ENCODE measurements at regions not wholly inside any gene's neighbourhood (a gene's known extent, or its start where the extent isn't known, plus 50 kb on each side); places are given as distances from the start of the nearest gene placed in this dataset.

- no peak overlapping the region for H3K27ac Mint-ChIP-seq
- no peaks in the 10 kb centered on the region for H3K27me3 Mint-ChIP-seq
- H3K9me3 Mint-ChIP-seq, result peaks cover 2% of the 10 kb centered on the region
- no peak for DNase-seq
- ATAC-seq (ENCODE audit: low read depth), result no peak
- no peak overlapping the region for H3K4me3 Mint-ChIP-seq
- no peaks in the 10 kb centered on the region for H3K4me1 Mint-ChIP-seq
- POLR2A ChIA-PET, result no interaction called here
- no peaks in the 10 kb centered on the region for H3K36me3 Mint-ChIP-seq
Measured at GRCh38 chr12:42953021-42953420, 363.5 kb upstream of the PRICKLE1 start.

DNA sequence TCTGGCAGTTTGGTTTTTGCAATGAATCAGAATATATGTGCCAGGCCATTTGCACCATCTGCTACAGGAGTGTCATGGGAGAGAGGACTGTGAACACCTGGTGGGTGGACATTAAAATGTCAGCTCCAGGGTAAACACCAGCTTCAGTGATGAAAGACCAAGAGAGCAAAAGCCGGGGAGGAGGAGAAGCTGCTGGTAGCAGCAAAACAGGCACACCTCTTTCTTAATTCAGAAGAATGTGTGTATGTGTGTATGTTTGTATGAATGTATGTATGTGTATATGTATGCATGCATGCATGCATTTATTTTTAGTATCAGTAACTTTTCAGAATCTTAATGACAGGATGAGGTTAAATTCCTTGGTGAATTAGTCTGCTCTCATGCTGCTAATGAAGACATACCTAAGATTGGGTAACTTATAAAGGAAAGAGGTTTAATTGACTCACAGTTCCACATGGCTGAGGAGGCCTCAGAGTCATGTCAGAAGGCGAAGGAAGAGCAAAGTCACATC is 357.4 kb upstream of the PRICKLE1 start:
- no peak for DNase-seq
- H3K27me3 Mint-ChIP-seq, result no peaks in the 10 kb centered on the region
- H3K27ac Mint-ChIP-seq, result no peak overlapping the region
- POLR2A ChIA-PET, result no interaction called here
- H3K36me3 Mint-ChIP-seq, result no peaks in the 10 kb centered on the region
- H3K9me3 Mint-ChIP-seq, result peaks cover 7% of the 10 kb centered on the region
- no peaks in the 10 kb centered on the region for H3K4me1 Mint-ChIP-seq
- no peak overlapping the region for H3K4me3 Mint-ChIP-seq
- no peak for ATAC-seq (ENCODE audit: low read depth)

- no peaks in the 10 kb centered on the region for H3K4me1 Mint-ChIP-seq
- H3K4me3 Mint-ChIP-seq, result no peak overlapping the region
- H3K27me3 Mint-ChIP-seq, result no peaks in the 10 kb centered on the region
- ATAC-seq (ENCODE audit: low read depth) (no peak), DNase-seq (no peak)
- POLR2A ChIA-PET, result no interaction called here
- H3K9me3 Mint-ChIP-seq, result peaks cover 9% of the 10 kb centered on the region
- no peak overlapping the region for H3K27ac Mint-ChIP-seq
- H3K36me3 Mint-ChIP-seq, result no peaks in the 10 kb centered on the region
Measured at GRCh38 chr12:42945927-42946326, 356.4 kb upstream of the PRICKLE1 start.

DNA sequence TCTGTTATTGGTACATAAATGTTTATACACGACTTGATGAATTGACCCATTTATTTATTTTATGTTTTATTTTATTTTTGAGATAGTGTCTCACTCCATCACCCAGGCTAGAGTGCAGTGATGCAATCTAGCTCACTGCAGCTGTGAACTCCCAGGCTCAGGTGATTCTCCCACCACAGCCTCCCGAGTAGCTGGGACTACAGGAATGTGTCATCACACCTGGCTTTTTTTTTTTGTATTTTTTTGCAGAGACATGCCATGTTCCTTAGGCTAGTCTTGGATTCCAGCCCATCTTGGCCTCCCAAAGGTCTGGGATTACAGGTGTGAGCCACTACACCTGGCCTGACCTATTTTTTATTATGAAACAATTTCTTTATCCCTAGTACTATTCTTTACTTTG is 355.0 kb upstream of the PRICKLE1 start:
- Mint-ChIP-seq H3K9me3 (peaks cover 13% of the 10 kb centered on the region), H3K27ac (no peak overlapping the region), H3K4me1 (no peaks in the 10 kb centered on the region), H3K36me3 (no peaks in the 10 kb centered on the region), H3K4me3 (no peak overlapping the region), H3K27me3 (no peaks in the 10 kb centered on the region)
- POLR2A ChIA-PET, result no interaction called here
- ATAC-seq (ENCODE audit: low read depth), result no peak
- DNase-seq, result no peak

GRCh38 chr12:42936991-42937390 is 347.4 kb upstream of the PRICKLE1 start:
- H3K9me3 Mint-ChIP-seq, result peaks cover 11% of the 10 kb centered on the region

DNA sequence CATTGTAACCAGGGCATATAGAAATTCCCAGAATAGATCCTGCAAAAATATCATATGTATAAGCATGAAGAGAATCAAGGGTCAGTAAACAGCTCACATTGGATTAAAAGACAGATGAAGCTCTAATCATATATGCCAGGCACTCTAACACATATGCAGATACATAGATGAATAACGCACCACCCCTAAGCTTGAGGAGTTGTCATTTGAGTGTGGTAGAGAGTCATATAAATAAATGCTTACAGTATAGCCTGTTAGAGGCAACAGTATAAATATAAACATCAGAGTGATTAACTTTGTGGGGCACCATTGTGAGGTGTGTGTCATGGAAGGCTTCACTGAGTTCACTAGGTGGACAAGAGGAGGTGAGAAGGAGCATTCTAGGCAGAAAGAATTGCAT is 346.7 kb upstream of the PRICKLE1 start:
- no peak for DNase-seq
- POLR2A ChIA-PET, result no interaction called here
- H3K36me3 Mint-ChIP-seq, result no peaks in the 10 kb centered on the region
- peaks cover 7% of the 10 kb centered on the region for H3K9me3 Mint-ChIP-seq
- H3K4me3 Mint-ChIP-seq, result no peak overlapping the region
- H3K27ac Mint-ChIP-seq, result no peak overlapping the region
- H3K27me3 Mint-ChIP-seq, result no peaks in the 10 kb centered on the region
- ATAC-seq (ENCODE audit: low read depth), result no peak
- no peaks in the 10 kb centered on the region for H3K4me1 Mint-ChIP-seq

More at GRCh38 chr12:42936991-42937390, 347.4 kb upstream of the PRICKLE1 start:
- Mint-ChIP-seq H3K4me3 (no peak overlapping the region), H3K36me3 (no peaks in the 10 kb centered on the region), H3K27ac (no peak overlapping the region), H3K4me1 (no peaks in the 10 kb centered on the region), H3K27me3 (no peaks in the 10 kb centered on the region)
- ATAC-seq (ENCODE audit: low read depth) (no peak), DNase-seq (no peak)
- POLR2A ChIA-PET, result no interaction called here

DNA sequence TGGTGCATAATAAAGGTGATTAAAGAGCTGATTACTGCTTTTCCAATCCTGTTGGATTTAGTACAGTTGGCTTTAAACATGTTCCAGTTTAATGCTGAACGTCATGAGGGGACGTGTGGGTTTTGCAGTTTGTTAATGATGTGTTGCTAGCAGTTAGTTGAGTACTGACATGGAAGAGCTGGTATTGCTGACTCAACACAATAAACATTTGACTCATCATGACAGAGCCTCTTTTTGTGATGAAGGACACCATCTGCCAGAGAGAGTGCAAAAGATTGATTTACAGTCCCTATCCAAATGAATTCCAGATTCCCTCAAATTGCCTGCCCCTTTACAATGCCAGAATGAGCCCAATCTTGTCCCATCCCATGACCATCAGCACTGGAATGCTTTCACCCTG is 346.2 kb upstream of the PRICKLE1 start:
- DNase-seq (no peak), ATAC-seq (ENCODE audit: low read depth) (no peak)
- H3K36me3 Mint-ChIP-seq, result no peaks in the 10 kb centered on the region
- H3K27ac Mint-ChIP-seq, result no peak overlapping the region
- POLR2A ChIA-PET, result no interaction called here
- H3K9me3 Mint-ChIP-seq, result peaks cover 7% of the 10 kb centered on the region
- no peaks in the 10 kb centered on the region for H3K4me1 Mint-ChIP-seq
- H3K27me3 Mint-ChIP-seq, result no peaks in the 10 kb centered on the region
- no peak overlapping the region for H3K4me3 Mint-ChIP-seq

GRCh38 chr12:42935090-42935489 is 345.5 kb upstream of the PRICKLE1 start:
- no peaks in the 10 kb centered on the region for H3K27me3 Mint-ChIP-seq
- POLR2A ChIA-PET, result no interaction called here
- H3K36me3 Mint-ChIP-seq, result no peaks in the 10 kb centered on the region
- H3K9me3 Mint-ChIP-seq, result peaks cover 7% of the 10 kb centered on the region
- DNase-seq (no peak), ATAC-seq (ENCODE audit: low read depth) (no peak)
- no peak overlapping the region for H3K27ac Mint-ChIP-seq
- H3K4me3 Mint-ChIP-seq, result no peak overlapping the region
- H3K4me1 Mint-ChIP-seq, result no peaks in the 10 kb centered on the region

DNA sequence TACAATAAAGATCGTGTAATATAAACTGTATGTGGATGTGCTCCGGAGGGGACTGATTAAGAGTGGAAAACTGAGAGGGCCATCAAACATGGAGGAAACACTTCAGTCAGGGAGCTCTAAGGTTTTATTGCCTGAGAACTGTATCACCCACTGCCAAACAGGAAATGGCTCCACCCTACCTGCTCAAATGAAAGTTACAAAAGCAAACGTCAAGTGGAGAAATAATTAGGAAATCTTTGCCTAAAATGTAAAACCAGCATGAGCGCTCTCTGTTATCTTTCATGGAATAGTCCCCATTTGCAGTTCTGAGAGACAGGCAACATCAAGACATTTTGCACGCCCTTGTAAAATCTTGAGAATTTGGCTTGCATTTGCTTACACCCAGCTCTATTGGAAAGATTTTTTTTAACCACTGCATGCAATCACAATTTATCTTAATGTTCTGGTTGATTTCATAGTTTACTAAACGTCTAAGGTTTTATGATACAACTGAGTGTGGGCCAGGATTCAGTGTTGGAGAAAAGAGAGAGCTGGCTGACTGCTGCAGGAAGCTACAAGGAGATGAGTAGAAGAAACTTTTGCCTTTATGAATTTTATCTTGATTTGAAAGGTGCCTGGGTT is 344.0 kb upstream of the PRICKLE1 start:
- H3K27me3 Mint-ChIP-seq, result no peaks in the 10 kb centered on the region
- H3K9me3 Mint-ChIP-seq, result peaks cover 2% of the 10 kb centered on the region
- no peak overlapping the region for H3K27ac Mint-ChIP-seq
- DNase-seq (no peak), ATAC-seq (ENCODE audit: low read depth) (no peak)
- POLR2A ChIA-PET, result no interaction called here
- no peaks in the 10 kb centered on the region for H3K4me1 Mint-ChIP-seq
- H3K4me3 Mint-ChIP-seq, result no peak overlapping the region
- no peaks in the 10 kb centered on the region for H3K36me3 Mint-ChIP-seq

DNA sequence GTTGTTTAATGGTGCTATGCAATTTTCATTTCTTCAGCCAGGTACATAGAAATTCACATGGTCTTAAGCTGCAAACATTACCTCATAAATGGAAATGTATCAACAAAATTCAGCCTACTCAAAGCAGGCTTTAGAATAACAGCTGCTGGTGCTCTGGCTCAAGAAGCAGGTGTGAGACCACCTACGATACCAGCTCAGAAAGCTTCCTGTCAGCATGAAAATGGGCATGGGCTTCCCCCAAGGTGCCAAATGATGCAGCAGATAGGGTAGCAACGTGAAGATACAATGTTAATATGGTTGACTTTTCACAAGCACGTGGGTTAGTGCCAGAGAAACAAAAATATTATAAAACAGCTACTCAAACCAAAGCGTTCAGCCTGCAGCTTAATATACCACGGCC is 343.4 kb upstream of the PRICKLE1 start:
- Mint-ChIP-seq H3K36me3 (no peaks in the 10 kb centered on the region), H3K27ac (no peak overlapping the region), H3K4me3 (no peak overlapping the region), H3K4me1 (no peaks in the 10 kb centered on the region), H3K27me3 (no peaks in the 10 kb centered on the region), H3K9me3 (peaks cover 2% of the 10 kb centered on the region)
- POLR2A ChIA-PET, result no interaction called here
- no peak for DNase-seq
- no peak for ATAC-seq (ENCODE audit: low read depth)

GRCh38 chr12:42926232-42926631 is 336.7 kb upstream of the PRICKLE1 start:
- Mint-ChIP-seq H3K9me3 (no peaks in the 10 kb centered on the region), H3K4me1 (no peaks in the 10 kb centered on the region), H3K27me3 (no peaks in the 10 kb centered on the region), H3K36me3 (no peaks in the 10 kb centered on the region), H3K4me3 (no peak overlapping the region), H3K27ac (no peak overlapping the region)
- no peak for ATAC-seq (ENCODE audit: low read depth)
- DNase-seq, result no peak
- POLR2A ChIA-PET, result no interaction called here

DNA sequence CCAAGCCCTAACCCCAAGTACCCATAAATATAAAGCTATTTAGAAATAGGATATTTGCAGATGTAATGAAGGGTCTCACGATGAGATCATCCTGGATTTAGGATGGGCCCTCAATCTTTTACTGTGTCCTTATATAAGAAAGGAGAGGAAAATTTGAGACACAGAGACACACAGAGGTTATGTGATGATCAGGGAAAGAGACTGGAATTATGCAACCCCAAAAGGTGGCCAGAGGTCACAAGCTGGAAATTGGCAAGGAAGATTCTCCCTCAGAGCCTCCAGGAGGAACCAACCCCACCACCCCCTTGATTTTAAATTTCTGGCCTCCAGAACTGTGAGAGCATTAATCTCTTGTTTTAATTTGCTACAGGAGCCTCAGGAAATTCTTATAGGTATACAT is 334.9 kb upstream of the PRICKLE1 start:
- no peaks in the 10 kb centered on the region for H3K36me3 Mint-ChIP-seq

GRCh38 chr12:42923583-42923982 is 334.0 kb upstream of the PRICKLE1 start:
- no peak for DNase-seq
- POLR2A ChIA-PET, result no interaction called here
- no peak overlapping the region for H3K27ac Mint-ChIP-seq
- H3K9me3 Mint-ChIP-seq, result no peaks in the 10 kb centered on the region
- no peaks in the 10 kb centered on the region for H3K36me3 Mint-ChIP-seq
- no peaks in the 10 kb centered on the region for H3K4me1 Mint-ChIP-seq
- H3K4me3 Mint-ChIP-seq, result no peak overlapping the region
- no peak for ATAC-seq (ENCODE audit: low read depth)
- no peaks in the 10 kb centered on the region for H3K27me3 Mint-ChIP-seq

More for the DNA sequence above, 334.9 kb upstream of the PRICKLE1 start:
- POLR2A ChIA-PET, result no interaction called here
- ATAC-seq (ENCODE audit: low read depth), result no peak
- no peaks in the 10 kb centered on the region for H3K27me3 Mint-ChIP-seq
- no peaks in the 10 kb centered on the region for H3K9me3 Mint-ChIP-seq
- no peaks in the 10 kb centered on the region for H3K4me1 Mint-ChIP-seq
- H3K27ac Mint-ChIP-seq, result no peak overlapping the region
- no peak for DNase-seq
- no peak overlapping the region for H3K4me3 Mint-ChIP-seq

DNA sequence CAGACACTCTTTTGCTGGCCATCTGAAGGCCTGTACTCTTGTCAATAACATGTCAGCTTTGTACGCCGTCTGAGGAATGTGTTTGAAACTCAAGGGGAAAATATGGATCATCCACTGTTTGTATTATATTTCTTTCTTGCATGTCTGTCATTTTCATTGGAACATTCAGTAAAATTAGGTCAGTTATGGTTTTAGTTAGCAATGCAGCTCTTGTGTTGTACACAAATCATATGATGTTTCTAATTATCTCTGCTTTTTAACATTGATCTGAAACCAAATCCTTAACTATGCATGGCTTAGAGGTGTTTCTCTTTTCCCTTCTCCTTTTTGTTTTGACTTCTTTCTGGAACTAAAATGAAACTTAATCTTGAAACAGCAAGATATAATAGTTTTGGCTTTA is 333.6 kb upstream of the PRICKLE1 start:
- no peak overlapping the region for H3K4me3 Mint-ChIP-seq
- ATAC-seq (ENCODE audit: low read depth) (no peak), DNase-seq (no peak)
- POLR2A ChIA-PET, result no interaction called here
- H3K36me3 Mint-ChIP-seq, result no peaks in the 10 kb centered on the region
- H3K4me1 Mint-ChIP-seq, result no peaks in the 10 kb centered on the region
- no peaks in the 10 kb centered on the region for H3K27me3 Mint-ChIP-seq
- no peak overlapping the region for H3K27ac Mint-ChIP-seq
- no peaks in the 10 kb centered on the region for H3K9me3 Mint-ChIP-seq

- POLR2A ChIA-PET, result no interaction called here
- Mint-ChIP-seq H3K9me3 (no peaks in the 10 kb centered on the region), H3K36me3 (no peaks in the 10 kb centered on the region), H3K4me3 (no peak overlapping the region), H3K4me1 (no peaks in the 10 kb centered on the region), H3K27ac (no peak overlapping the region), H3K27me3 (no peaks in the 10 kb centered on the region)
- no peak for DNase-seq
- no peak for ATAC-seq (ENCODE audit: low read depth)
Measured at GRCh38 chr12:42922505-42922850, 332.9 kb upstream of the PRICKLE1 start.
